CD4-positive, alpha-beta T cell treated with Interleukin-10 for 1 hour (primary cell): ENCODE measurements at regions not wholly inside any gene's neighbourhood (a gene's known extent, or its start where the extent isn't known, plus 50 kb on each side); places are given as distances from the start of the nearest gene placed in this dataset.
"Not testable (repeated sequence)": the region's sequence is repeated elsewhere in the genome, so short reads cannot be mapped to it uniquely, and the experiment has no call there.

Experiments
- DNase-seq: peaks from one replicate; pipeline ENCODE4 v3.0.0-alpha.2; 2020

DNA sequence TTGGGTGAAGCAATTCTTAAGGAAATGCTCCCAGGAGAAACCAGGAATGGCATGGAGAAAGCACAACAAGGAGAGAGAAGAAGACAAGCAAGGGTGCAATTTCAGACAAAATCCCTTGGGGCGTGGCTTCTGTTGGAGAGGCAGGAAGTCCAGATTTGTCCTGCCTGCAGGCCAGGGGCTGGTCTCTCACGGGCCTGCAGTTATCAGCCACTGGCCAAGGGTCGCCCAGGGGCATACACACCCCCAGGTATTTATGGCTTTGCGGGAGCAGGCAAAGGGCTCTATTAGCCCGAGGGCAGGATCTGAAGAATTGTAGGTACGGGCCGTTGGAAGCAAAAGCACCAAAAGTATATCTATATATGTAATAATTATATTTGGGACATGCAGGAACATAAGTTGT lies 87.7 kb downstream of the IYD start:
- no peak for DNase-seq

GRCh38 chr6:150456902-150457643 lies 88.3 kb downstream of the IYD start:
- no peak for DNase-seq

DNA sequence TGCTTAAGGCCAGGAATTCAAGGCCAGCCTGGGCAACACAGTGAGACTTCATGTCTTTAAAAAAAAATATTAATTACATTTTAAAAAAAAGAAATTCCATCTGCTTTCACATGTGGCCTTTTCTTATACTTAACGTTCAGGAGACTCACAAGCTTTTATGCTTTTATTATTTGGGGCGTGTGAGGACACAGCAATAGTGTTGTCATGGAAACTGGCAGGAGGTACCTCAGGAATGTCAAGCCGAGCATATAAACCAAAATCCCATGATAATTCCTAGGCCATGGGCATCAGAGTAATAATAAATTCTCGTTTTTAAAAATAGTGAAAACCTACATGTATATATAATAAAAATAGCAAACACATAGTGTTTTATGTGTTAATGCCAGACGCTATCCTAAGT lies 89.8 kb downstream of the IYD start:
- no peak for DNase-seq

GRCh38 chr6:150463852-150464251 lies 95.0 kb downstream of the IYD start:
- DNase-seq = no peak

GRCh38 chr6:150464966-150465365 lies 96.2 kb downstream of the IYD start:
- DNase-seq = no peak

DNA sequence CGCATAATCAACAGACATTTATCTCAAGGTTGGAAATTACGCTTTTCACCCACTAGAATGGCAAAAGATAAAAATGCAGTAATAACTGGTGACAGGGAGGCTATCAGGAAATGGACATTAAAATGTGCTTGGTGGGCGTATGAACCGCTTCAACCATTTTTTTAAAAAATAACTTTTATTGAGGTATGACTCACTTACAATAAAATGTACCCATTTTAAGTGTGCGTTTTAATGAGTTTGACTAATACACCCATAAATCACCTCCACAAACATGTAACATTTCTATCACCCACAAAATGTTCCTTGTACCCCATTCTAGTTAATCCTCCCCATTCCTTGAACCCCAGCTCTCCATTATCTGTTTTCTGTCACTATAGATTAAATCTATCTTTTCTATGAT lies 96.8 kb downstream of the IYD start:
- DNase-seq = no peak

DNA sequence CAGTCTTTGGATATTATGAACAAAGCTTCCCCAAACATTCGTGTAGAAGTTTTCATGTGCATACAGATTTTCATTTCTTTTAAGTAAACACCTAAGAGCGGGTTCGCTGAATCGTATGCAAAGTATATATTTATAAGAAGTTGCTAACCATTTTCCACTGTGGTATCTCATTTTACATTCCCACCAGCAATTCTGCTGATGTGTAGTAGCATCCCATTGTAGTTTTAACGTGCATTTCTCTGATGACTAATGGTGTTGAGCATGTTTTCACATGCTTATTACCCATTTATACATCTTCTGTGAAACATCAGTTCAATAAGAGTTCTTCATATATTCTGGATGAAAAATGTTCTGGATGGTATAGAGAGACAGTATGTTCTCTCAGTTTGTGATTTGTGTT lies 97.4 kb downstream of the IYD start:
- DNase-seq = no peak

- no peak for DNase-seq
Observed at GRCh38 chr6:150470131-150470530, 101.3 kb downstream of the IYD start.

DNA sequence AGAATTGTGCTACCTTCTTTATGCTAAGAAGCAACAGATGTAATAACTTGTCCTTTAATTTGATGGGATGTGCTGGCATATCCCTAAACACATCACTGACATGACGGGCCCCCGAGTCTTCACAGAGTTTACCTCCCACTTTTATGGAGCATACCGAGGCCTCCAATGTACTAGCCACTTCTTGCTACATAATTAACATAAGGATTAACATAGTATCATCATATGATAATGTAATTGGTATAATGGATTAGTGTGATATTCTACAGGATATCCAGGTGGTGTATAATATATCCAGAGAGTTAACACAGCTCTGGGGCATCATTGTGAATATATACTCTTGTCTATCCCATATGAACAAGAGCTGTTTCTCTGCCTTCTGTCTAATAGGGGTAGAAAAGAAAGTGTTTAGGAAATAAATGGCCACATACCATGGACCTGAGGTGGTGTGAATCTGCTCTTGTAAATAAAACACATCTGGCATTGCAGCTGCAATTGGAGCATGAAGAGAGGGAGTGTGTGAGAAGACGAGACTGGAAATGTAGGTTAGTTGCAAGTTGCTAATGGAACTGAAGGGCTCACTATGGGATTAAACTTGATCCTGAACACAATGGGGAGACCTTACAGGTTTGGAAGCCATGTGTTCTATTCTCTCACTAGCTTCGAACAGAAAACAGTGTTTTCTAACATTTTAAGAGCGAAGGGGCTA lies 102.3 kb downstream of the IYD start:
- no peak for DNase-seq

DNA sequence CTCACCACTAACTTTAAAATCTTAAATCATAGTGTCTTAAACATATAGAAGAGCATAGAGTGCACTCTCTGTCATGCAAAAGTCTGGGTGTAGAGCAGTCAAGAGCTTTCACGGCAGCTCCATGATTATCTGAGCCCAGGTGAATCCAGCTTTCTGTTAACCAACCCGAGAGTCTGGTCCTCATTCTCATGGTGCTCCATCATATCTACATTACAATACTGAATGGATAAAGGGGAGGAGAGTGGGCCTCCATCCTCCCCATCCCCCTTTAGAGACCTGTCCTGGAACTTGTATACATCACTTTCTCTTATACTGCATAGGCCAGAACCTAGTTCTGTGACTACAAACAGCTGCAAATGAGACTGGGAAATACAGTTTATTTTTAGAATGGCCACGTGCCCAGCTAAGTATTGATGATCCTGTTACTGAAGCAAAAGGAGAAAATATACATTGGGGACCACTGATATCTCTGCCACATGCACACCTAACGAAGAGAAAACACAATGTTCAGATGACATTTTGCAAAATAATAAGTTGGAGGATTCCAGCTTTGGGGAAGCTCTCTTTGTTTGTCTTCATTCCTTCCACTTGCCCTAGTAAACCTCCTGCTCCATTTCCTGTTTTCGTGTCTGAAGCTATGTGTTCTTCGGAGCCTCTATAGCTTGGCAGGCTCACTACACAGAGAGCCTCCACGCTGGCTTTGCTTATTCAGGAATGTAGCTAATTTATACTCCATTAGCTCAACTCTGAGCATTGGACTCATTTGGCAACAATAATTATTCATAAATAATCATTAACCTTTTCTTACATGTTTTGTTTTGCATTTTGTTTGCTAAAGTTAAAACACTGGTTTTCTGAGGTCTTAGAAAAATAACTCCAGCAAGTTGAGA lies 110.1 kb downstream of the IYD start:
- DNase-seq = no peak

GRCh38 chr6:150482883-150483409 lies 114.1 kb downstream of the IYD start:
- DNase-seq = no peak

GRCh38 chr6:150485161-150485958 lies 114.3 kb upstream of the PLEKHG1 start:
- DNase-seq = no peak

DNA sequence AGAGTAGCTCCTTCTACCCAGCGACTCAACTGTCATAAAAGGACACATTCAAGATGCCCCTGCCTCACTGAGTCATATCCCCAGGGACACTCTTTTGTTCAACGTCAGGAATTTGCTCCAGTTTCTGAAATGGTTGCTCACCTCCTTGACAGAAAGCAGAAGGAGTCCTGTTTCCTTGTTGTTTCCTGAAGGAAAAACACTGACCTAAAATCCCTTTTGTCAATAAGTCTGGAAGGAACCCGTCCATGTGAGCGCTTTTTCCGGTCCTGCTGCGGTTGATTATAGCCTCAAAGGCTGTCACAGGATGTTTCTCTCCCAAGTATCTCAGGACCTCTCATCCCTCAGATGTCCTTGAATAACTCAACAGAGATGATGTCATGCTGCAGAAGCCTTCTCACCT lies 113.6 kb upstream of the PLEKHG1 start:
- no peak for DNase-seq

- DNase-seq = no peak
Observed at GRCh38 chr6:150490586-150490985, 109.1 kb upstream of the PLEKHG1 start.

GRCh38 chr6:150491131-150491810 lies 108.4 kb upstream of the PLEKHG1 start:
- DNase-seq = peak; percentile 31

GRCh38 chr6:150491811-150492172 lies 107.9 kb upstream of the PLEKHG1 start:
- no peak for DNase-seq

GRCh38 chr6:150492507-150492906 lies 107.2 kb upstream of the PLEKHG1 start:
- DNase-seq = no peak

DNA sequence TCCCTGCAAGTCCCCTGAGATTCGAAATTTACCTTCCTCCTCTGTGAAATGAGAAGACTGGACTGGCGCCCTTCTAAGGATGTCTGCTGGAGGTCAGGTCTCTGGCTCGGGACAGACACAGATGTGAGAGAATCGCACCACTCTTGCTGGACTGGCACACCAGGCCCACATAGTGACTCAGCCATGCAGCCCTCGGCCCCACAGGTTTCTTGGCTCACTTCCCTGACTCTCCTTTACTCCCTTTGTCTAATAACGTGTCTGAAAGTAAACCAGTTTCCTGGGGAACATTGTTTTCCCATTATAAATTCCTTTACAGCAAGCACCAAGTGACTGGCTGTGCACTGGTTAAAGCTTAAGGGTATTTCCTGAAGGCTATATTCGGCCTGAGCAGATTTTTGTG lies 106.7 kb upstream of the PLEKHG1 start:
- no peak for DNase-seq

DNA sequence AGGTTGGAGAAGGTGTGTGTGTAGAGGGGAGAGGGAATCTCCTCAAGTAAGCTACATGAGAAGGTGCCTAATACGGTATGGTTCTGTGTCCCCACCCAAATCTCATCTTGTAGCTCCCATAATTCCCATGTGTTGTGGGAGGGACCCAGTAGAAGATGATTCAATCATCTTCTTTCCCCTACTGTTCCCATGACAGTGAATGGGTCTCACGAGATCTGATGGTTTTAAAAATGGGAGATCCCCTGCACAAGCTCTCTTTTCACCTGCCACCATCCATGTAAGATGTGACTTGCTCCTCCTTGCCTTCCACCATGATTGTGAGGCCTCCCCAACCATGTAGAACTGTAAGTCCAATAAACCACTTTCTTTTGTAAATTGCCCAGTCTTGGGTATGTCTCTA lies 106.1 kb upstream of the PLEKHG1 start:
- DNase-seq = not testable (repeated sequence)

GRCh38 chr6:150494241-150494640 lies 105.4 kb upstream of the PLEKHG1 start:
- DNase-seq = no peak

- DNase-seq = no peak
Observed at GRCh38 chr6:150495126-150495525, 104.6 kb upstream of the PLEKHG1 start.

- DNase-seq = no peak
Observed at GRCh38 chr6:150496629-150497028, 103.1 kb upstream of the PLEKHG1 start.
